Caco-2 (cell line): ENCODE measurements at regions not wholly inside any gene's neighbourhood (a gene's known extent, or its start where the extent isn't known, plus 50 kb on each side); places are given as distances from the start of the nearest gene placed in this dataset.

Experiments
- BruUV-seq: library from RNA; stranded (reverse); fragments of 400-500 nt; replicated peaks from 2 replicates; lab custom pipeline; 2021; lab: Mats Ljungman, UMichigan
- CTCF ChIA-PET: fragments of 300-600 bp; sonication (Branson Sonifier 250); formaldehyde crosslinking; loops from one replicate; lab custom pipeline; 2022; ENCODE audit warnings: antibody characterized with exemption; lab: Charles Lee
- POLR2A ChIA-PET: fragments of 300-600 bp; sonication (Branson Sonifier 250); formaldehyde crosslinking; loops from one replicate; lab custom pipeline; 2022; ENCODE audit warnings: antibody characterized with exemption; lab: Charles Lee
- DNase-seq, 2 experiments: peaks; one replicate each; pipeline versions ENCODE4 v3.0.0 to v3.0.0-alpha.2; 2020 to 2022
- H3K27me3 ChIP-seq: replicated peaks from 2 replicates; pipeline ENCODE4 v1.6.0; 2011; ENCODE audit warnings: low read length; ENCODE audit not compliant: control insufficient read depth, insufficient read depth
- H3K36me3 ChIP-seq: 2 replicates; pipeline ENCODE4 v1.5.1; 2011; ENCODE audit warnings: low read length; ENCODE audit not compliant: control insufficient read depth, insufficient read depth
- H3K4me1 ChIP-seq: fragments of 250-450 bp; sonication (Bioruptor Pico); 2 replicates; pipeline ENCODE4 v1.5.1; 2020; ENCODE audit warnings: mild to moderate bottlenecking
- H3K4me3 ChIP-seq: 2 replicates; pipeline ENCODE4 v1.5.1; 2011; ENCODE audit warnings: low read depth, mild to moderate bottlenecking, control low read depth, low read length
- H3K9me3 ChIP-seq: fragments of 250-450 bp; sonication (Bioruptor Pico); 2 replicates; pipeline ENCODE4 v1.5.1; 2020; ENCODE audit warnings: mild to moderate bottlenecking, moderate library complexity
- H3K27ac Mint-ChIP-seq: one replicate; pipeline ENCODE4 v1.8.0; 2022; ENCODE audit warnings: mixed read lengths; ENCODE audit not compliant: unreplicated experiment
- H3K27me3 Mint-ChIP-seq: one replicate; pipeline ENCODE4 v1.8.0; 2022; ENCODE audit warnings: mixed read lengths; ENCODE audit not compliant: insufficient read depth, unreplicated experiment
- H3K36me3 Mint-ChIP-seq: one replicate; pipeline ENCODE4 v1.8.0; 2022; ENCODE audit warnings: mild to moderate bottlenecking, mixed read lengths; ENCODE audit not compliant: insufficient read depth, unreplicated experiment
- H3K4me1 Mint-ChIP-seq: one replicate; pipeline ENCODE4 v1.8.0; 2022; ENCODE audit warnings: low read depth, mixed read lengths; ENCODE audit not compliant: unreplicated experiment
- H3K4me3 Mint-ChIP-seq: one replicate; pipeline ENCODE4 v1.8.0; 2022; ENCODE audit warnings: mild to moderate bottlenecking, moderate library complexity, mixed read lengths; ENCODE audit not compliant: unreplicated experiment
- H3K9me3 Mint-ChIP-seq: one replicate; pipeline ENCODE4 v1.8.0; 2022; ENCODE audit warnings: mixed read lengths; ENCODE audit not compliant: unreplicated experiment
- intact Hi-C: fragments of 100-400 bp; cut with micrococcal nuclease; formaldehyde crosslinking; loops from one replicate; pipeline ENCODE4 v1.10.0; 2022; ENCODE audit not compliant: unreplicated experiment
- TF ChIP-seq, protein P1 (sequence below), 2 experiments: fragments of 200-600 bp in 1 of 2; IDR thresholded peaks; 1 replicate in 1 of 2; 2 replicates in 1 of 2; pipeline versions ENCODE4 v1.5.1 to v1.8.0; 2011 to 2022; ENCODE audit warnings: antibody characterized with exemption in 1 of 2, control low read depth in 1 of 2, inconsistent platforms in 1 of 2, low read depth in 1 of 2, low read length in 1 of 2, mild to moderate bottlenecking in 1 of 2, moderate library complexity in 1 of 2; ENCODE audit not compliant: insufficient read depth in 1 of 2, severe bottlenecking in 1 of 2, unreplicated experiment in 1 of 2

GRCh38 chr5:164051745-164052144, 546.3 kb downstream of the MAT2B start:
- Histone ChIP-seq H3K4me1 (no peaks in the 10 kb centered on the region), H3K9me3 (no peaks in the 10 kb centered on the region), H3K36me3 (no peaks in the 10 kb centered on the region), H3K4me3 (no peak overlapping the region), H3K27me3 (no peaks in the 10 kb centered on the region)
- Mint-ChIP-seq H3K4me1 (no peaks in the 10 kb centered on the region), H3K9me3 (no peaks in the 10 kb centered on the region), H3K27me3 (peaks cover under 1% of the 10 kb centered on the region), H3K4me3 (no peak overlapping the region), H3K27ac (no peak overlapping the region), H3K36me3 (no peaks in the 10 kb centered on the region)
- intact Hi-C loops, result no loop called here
- TF ChIP-seq, protein P1, sequence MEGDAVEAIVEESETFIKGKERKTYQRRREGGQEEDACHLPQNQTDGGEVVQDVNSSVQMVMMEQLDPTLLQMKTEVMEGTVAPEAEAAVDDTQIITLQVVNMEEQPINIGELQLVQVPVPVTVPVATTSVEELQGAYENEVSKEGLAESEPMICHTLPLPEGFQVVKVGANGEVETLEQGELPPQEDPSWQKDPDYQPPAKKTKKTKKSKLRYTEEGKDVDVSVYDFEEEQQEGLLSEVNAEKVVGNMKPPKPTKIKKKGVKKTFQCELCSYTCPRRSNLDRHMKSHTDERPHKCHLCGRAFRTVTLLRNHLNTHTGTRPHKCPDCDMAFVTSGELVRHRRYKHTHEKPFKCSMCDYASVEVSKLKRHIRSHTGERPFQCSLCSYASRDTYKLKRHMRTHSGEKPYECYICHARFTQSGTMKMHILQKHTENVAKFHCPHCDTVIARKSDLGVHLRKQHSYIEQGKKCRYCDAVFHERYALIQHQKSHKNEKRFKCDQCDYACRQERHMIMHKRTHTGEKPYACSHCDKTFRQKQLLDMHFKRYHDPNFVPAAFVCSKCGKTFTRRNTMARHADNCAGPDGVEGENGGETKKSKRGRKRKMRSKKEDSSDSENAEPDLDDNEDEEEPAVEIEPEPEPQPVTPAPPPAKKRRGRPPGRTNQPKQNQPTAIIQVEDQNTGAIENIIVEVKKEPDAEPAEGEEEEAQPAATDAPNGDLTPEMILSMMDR (IDR thresholded peaks at IDR 0.05; ENCODE audit: insufficient read depth in 1 of 2, low read depth in 1 of 2, low read length in 1 of 2, severe bottlenecking in 1 of 2, unreplicated experiment in 1 of 2), result no peak
- DNase-seq, result no peak
- ChIA-PET CTCF (no interaction called here), POLR2A (no interaction called here)
- no TSS peak for BruUV-seq

- CTCF ChIA-PET, result no interaction called here
- intact Hi-C loops, result no loop called here
- no peaks in the 10 kb centered on the region for H3K36me3 Mint-ChIP-seq
Observed at GRCh38 chr5:164052536-164053093, 547.2 kb downstream of the MAT2B start.

GRCh38 chr5:164053123-164053522, 547.7 kb downstream of the MAT2B start:
- intact Hi-C loops, result no loop called here
- no peak overlapping the region for H3K4me3 Mint-ChIP-seq
- H3K9me3 ChIP-seq, result no peaks in the 10 kb centered on the region
- H3K27me3 Mint-ChIP-seq, result no peaks in the 10 kb centered on the region
- no peaks in the 10 kb centered on the region for H3K9me3 Mint-ChIP-seq
- no peaks in the 10 kb centered on the region for H3K4me1 ChIP-seq
- no peaks in the 10 kb centered on the region for H3K36me3 ChIP-seq
- TF ChIP-seq, protein P1 (IDR thresholded peaks at IDR 0.05; ENCODE audit: insufficient read depth in 1 of 2, low read depth in 1 of 2, low read length in 1 of 2, severe bottlenecking in 1 of 2, unreplicated experiment in 1 of 2), result no peak
- H3K36me3 Mint-ChIP-seq, result no peaks in the 10 kb centered on the region
- no TSS peak for BruUV-seq
- CTCF ChIA-PET, result no interaction called here
- POLR2A ChIA-PET, result no interaction called here
- no peaks in the 10 kb centered on the region for H3K4me1 Mint-ChIP-seq
- no peaks in the 10 kb centered on the region for H3K27me3 ChIP-seq
- no peak overlapping the region for H3K4me3 ChIP-seq
- no peak overlapping the region for H3K27ac Mint-ChIP-seq
- DNase-seq, result no peak

More at GRCh38 chr5:164052536-164053093, 547.2 kb downstream of the MAT2B start:
- no peak overlapping the region for H3K4me3 ChIP-seq
- POLR2A ChIA-PET, result no interaction called here
- H3K9me3 ChIP-seq, result no peaks in the 10 kb centered on the region
- H3K27me3 ChIP-seq, result no peaks in the 10 kb centered on the region
- Mint-ChIP-seq H3K9me3 (no peaks in the 10 kb centered on the region), H3K4me3 (no peak overlapping the region), H3K27me3 (no peaks in the 10 kb centered on the region), H3K4me1 (no peaks in the 10 kb centered on the region), H3K27ac (no peak overlapping the region)
- no peaks in the 10 kb centered on the region for H3K4me1 ChIP-seq
- TF ChIP-seq, protein P1 (IDR thresholded peaks at IDR 0.05; ENCODE audit: insufficient read depth in 1 of 2, low read depth in 1 of 2, low read length in 1 of 2, severe bottlenecking in 1 of 2, unreplicated experiment in 1 of 2), result no peak
- H3K36me3 ChIP-seq, result no peaks in the 10 kb centered on the region
- BruUV-seq, result no TSS peak
- DNase-seq, result no peak
